Caco-2 (cell line): ENCODE measurements at regions not wholly inside any gene's neighbourhood (a gene's known extent, or its start where the extent isn't known, plus 50 kb on each side); places are given as distances from the start of the nearest gene placed in this dataset.

Experiments used
- BruUV-seq: library from RNA; stranded (reverse); fragments of 400-500 nt; replicated peaks from 2 replicates; lab custom pipeline; 2021; lab: Mats Ljungman, UMichigan
- CTCF ChIA-PET: fragments of 300-600 bp; sonication (Branson Sonifier 250); formaldehyde crosslinking; loops from one replicate; lab custom pipeline; 2022; ENCODE audit warnings: antibody characterized with exemption; lab: Charles Lee
- POLR2A ChIA-PET: fragments of 300-600 bp; sonication (Branson Sonifier 250); formaldehyde crosslinking; loops from one replicate; lab custom pipeline; 2022; ENCODE audit warnings: antibody characterized with exemption; lab: Charles Lee
- DNase-seq, 2 experiments: peaks; one replicate each; pipeline versions ENCODE4 v3.0.0 to v3.0.0-alpha.2; 2020 to 2022
- H3K27me3 ChIP-seq: replicated peaks from 2 replicates; pipeline ENCODE4 v1.6.0; 2011; ENCODE audit warnings: low read length; ENCODE audit not compliant: control insufficient read depth, insufficient read depth
- H3K36me3 ChIP-seq: 2 replicates; pipeline ENCODE4 v1.5.1; 2011; ENCODE audit warnings: low read length; ENCODE audit not compliant: control insufficient read depth, insufficient read depth
- H3K4me1 ChIP-seq: fragments of 250-450 bp; sonication (Bioruptor Pico); 2 replicates; pipeline ENCODE4 v1.5.1; 2020; ENCODE audit warnings: mild to moderate bottlenecking
- H3K4me3 ChIP-seq: 2 replicates; pipeline ENCODE4 v1.5.1; 2011; ENCODE audit warnings: low read depth, mild to moderate bottlenecking, control low read depth, low read length
- H3K9me3 ChIP-seq: fragments of 250-450 bp; sonication (Bioruptor Pico); 2 replicates; pipeline ENCODE4 v1.5.1; 2020; ENCODE audit warnings: mild to moderate bottlenecking, moderate library complexity
- H3K27ac Mint-ChIP-seq: one replicate; pipeline ENCODE4 v1.8.0; 2022; ENCODE audit warnings: mixed read lengths; ENCODE audit not compliant: unreplicated experiment
- H3K27me3 Mint-ChIP-seq: one replicate; pipeline ENCODE4 v1.8.0; 2022; ENCODE audit warnings: mixed read lengths; ENCODE audit not compliant: insufficient read depth, unreplicated experiment
- H3K36me3 Mint-ChIP-seq: one replicate; pipeline ENCODE4 v1.8.0; 2022; ENCODE audit warnings: mild to moderate bottlenecking, mixed read lengths; ENCODE audit not compliant: insufficient read depth, unreplicated experiment
- H3K4me1 Mint-ChIP-seq: one replicate; pipeline ENCODE4 v1.8.0; 2022; ENCODE audit warnings: low read depth, mixed read lengths; ENCODE audit not compliant: unreplicated experiment
- H3K4me3 Mint-ChIP-seq: one replicate; pipeline ENCODE4 v1.8.0; 2022; ENCODE audit warnings: mild to moderate bottlenecking, moderate library complexity, mixed read lengths; ENCODE audit not compliant: unreplicated experiment
- H3K9me3 Mint-ChIP-seq: one replicate; pipeline ENCODE4 v1.8.0; 2022; ENCODE audit warnings: mixed read lengths; ENCODE audit not compliant: unreplicated experiment
- CTCF ChIP-seq, 2 experiments: fragments of 200-600 bp in 1 of 2; IDR thresholded peaks; 1 replicate in 1 of 2; 2 replicates in 1 of 2; pipeline versions ENCODE4 v1.5.1 to v1.8.0; 2011 to 2022; ENCODE audit warnings: antibody characterized with exemption in 1 of 2, control low read depth in 1 of 2, inconsistent platforms in 1 of 2, low read depth in 1 of 2, low read length in 1 of 2, mild to moderate bottlenecking in 1 of 2, moderate library complexity in 1 of 2; ENCODE audit not compliant: insufficient read depth in 1 of 2, severe bottlenecking in 1 of 2, unreplicated experiment in 1 of 2
- intact Hi-C: fragments of 100-400 bp; cut with micrococcal nuclease; formaldehyde crosslinking; loops from one replicate; pipeline ENCODE4 v1.10.0; 2022; ENCODE audit not compliant: unreplicated experiment

- Mint-ChIP-seq H3K9me3 (no peaks in the 10 kb centered on the region), H3K27ac (no peak overlapping the region), H3K36me3 (no peaks in the 10 kb centered on the region), H3K27me3 (no peaks in the 10 kb centered on the region), H3K4me1 (no peaks in the 10 kb centered on the region), H3K4me3 (no peak overlapping the region)
- no TSS peak for BruUV-seq
- ChIA-PET CTCF (no interaction called here), POLR2A (no interaction called here)
- Histone ChIP-seq H3K36me3 (no peaks in the 10 kb centered on the region), H3K4me1 (no peaks in the 10 kb centered on the region), H3K9me3 (no peaks in the 10 kb centered on the region), H3K27me3 (no peaks in the 10 kb centered on the region), H3K4me3 (no peak overlapping the region)
- intact Hi-C loops, result no loop called here
- TF ChIP-seq CTCF (IDR thresholded peaks at IDR 0.05; ENCODE audit: insufficient read depth in 1 of 2, low read depth in 1 of 2, low read length in 1 of 2, severe bottlenecking in 1 of 2, unreplicated experiment in 1 of 2), result no peak
- DNase-seq, result no peak
These were observed 749.4 kb downstream of the PLOD2 start for GRCh38 chr3:145411605-145412004.

- Histone ChIP-seq H3K4me3 (no peak overlapping the region), H3K27me3 (no peaks in the 10 kb centered on the region), H3K9me3 (no peaks in the 10 kb centered on the region), H3K4me1 (no peaks in the 10 kb centered on the region), H3K36me3 (no peaks in the 10 kb centered on the region)
- Mint-ChIP-seq H3K36me3 (no peaks in the 10 kb centered on the region), H3K27ac (no peak overlapping the region), H3K27me3 (no peaks in the 10 kb centered on the region), H3K4me1 (no peaks in the 10 kb centered on the region), H3K4me3 (no peak overlapping the region), H3K9me3 (no peaks in the 10 kb centered on the region)
- ChIA-PET POLR2A (no interaction called here), CTCF (no interaction called here)
- intact Hi-C loops, result no loop called here
- BruUV-seq, result no TSS peak
- no peak for TF ChIP-seq CTCF (IDR thresholded peaks at IDR 0.05; ENCODE audit: insufficient read depth in 1 of 2, low read depth in 1 of 2, low read length in 1 of 2, severe bottlenecking in 1 of 2, unreplicated experiment in 1 of 2)
- DNase-seq, result no peak
These were observed 743.3 kb downstream of the PLOD2 start for GRCh38 chr3:145417678-145418077.

- no peaks in the 10 kb centered on the region for H3K9me3 ChIP-seq
- CTCF ChIA-PET, result no interaction called here
- DNase-seq, result no peak
- H3K4me3 ChIP-seq, result no peak overlapping the region
- H3K4me1 ChIP-seq, result no peaks in the 10 kb centered on the region
- no peaks in the 10 kb centered on the region for H3K27me3 Mint-ChIP-seq
- H3K27me3 ChIP-seq, result no peaks in the 10 kb centered on the region
- TF ChIP-seq CTCF (IDR thresholded peaks at IDR 0.05; ENCODE audit: insufficient read depth in 1 of 2, low read depth in 1 of 2, low read length in 1 of 2, severe bottlenecking in 1 of 2, unreplicated experiment in 1 of 2), result no peak
- no peak overlapping the region for H3K27ac Mint-ChIP-seq
- no peaks in the 10 kb centered on the region for H3K9me3 Mint-ChIP-seq
- H3K36me3 ChIP-seq, result no peaks in the 10 kb centered on the region
- H3K4me3 Mint-ChIP-seq, result no peak overlapping the region
- H3K36me3 Mint-ChIP-seq, result no peaks in the 10 kb centered on the region
- POLR2A ChIA-PET, result no interaction called here
- no peaks in the 10 kb centered on the region for H3K4me1 Mint-ChIP-seq
- intact Hi-C loops, result no loop called here
- BruUV-seq, result no TSS peak
These were observed 738.4 kb downstream of the PLOD2 start for GRCh38 chr3:145422556-145422955.
